ENCODE measurements at regions not wholly inside any gene's neighbourhood (a gene's known extent, or its start where the extent isn't known, plus 50 kb on each side); places are given as distances from the start of the nearest gene placed in this dataset.

- Histone ChIP-seq H3K9me3 (ENCODE audit: insufficient read depth, low read depth, low read length) (no peaks in the 10 kb centered on the region), H3K79me2 (ENCODE audit: insufficient read depth, low read length) (no peaks in the 10 kb centered on the region), H3K9ac (ENCODE audit: low read depth, low read length, poor library complexity, severe bottlenecking) (no peak overlapping the region), H2AFZ (ENCODE audit: low read length) (no peak overlapping the region), H4K20me1 (ENCODE audit: insufficient read depth, low read length, poor library complexity, severe bottlenecking) (no peaks in the 10 kb centered on the region), H3F3A (ENCODE audit: low read depth) (no peaks in the 10 kb centered on the region), H3K4me1 (ENCODE audit: insufficient read depth, low read length, poor library complexity, severe bottlenecking) (no peaks in the 10 kb centered on the region), H3K36me3 (ENCODE audit: insufficient read depth, low read length) (no peaks in the 10 kb centered on the region), H3K9me2 (replicated peaks; ENCODE audit: low read depth, low read length) (no peaks in the 10 kb centered on the region), H3K27me3 (ENCODE audit: insufficient read depth, low read length, poor library complexity, severe bottlenecking) (no peaks in the 10 kb centered on the region), H3K4me3 (ENCODE audit: low read length, poor library complexity, severe bottlenecking) (no peak overlapping the region), H3K4me2 (ENCODE audit: low read depth, low read length, poor library complexity, severe bottlenecking) (no peak overlapping the region)
- TF ChIP-seq EZH2phosphoT487 (IDR thresholded peaks at IDR 0.05; ENCODE audit: borderline replicate concordance) (no peak), CTCF (conservative IDR thresholded peaks at IDR 0.05; ENCODE audit: low read length) (no peak)
Observed at GRCh38 chr13:62092949-62093348, 677.3 kb upstream of the PCDH20 start.

- no peak overlapping the region for H3K4me2 ChIP-seq (ENCODE audit: low read depth, low read length, poor library complexity, severe bottlenecking)
- H3K9ac ChIP-seq (ENCODE audit: low read depth, low read length, poor library complexity, severe bottlenecking): no peak overlapping the region
- no peaks in the 10 kb centered on the region for H3K9me3 ChIP-seq (ENCODE audit: insufficient read depth, low read depth, low read length)
- no peak overlapping the region for H2AFZ ChIP-seq (ENCODE audit: low read length)
- H3K27me3 ChIP-seq (ENCODE audit: insufficient read depth, low read length, poor library complexity, severe bottlenecking): no peaks in the 10 kb centered on the region
- H3K9me2 ChIP-seq (replicated peaks; ENCODE audit: low read depth, low read length): no peaks in the 10 kb centered on the region
- no peak overlapping the region for H3K4me3 ChIP-seq (ENCODE audit: low read length, poor library complexity, severe bottlenecking)
- TF ChIP-seq CTCF (conservative IDR thresholded peaks at IDR 0.05; ENCODE audit: low read length) (no peak), EZH2phosphoT487 (IDR thresholded peaks at IDR 0.05; ENCODE audit: borderline replicate concordance) (no peak)
- no peaks in the 10 kb centered on the region for H3K36me3 ChIP-seq (ENCODE audit: insufficient read depth, low read length)
- H3K79me2 ChIP-seq (ENCODE audit: insufficient read depth, low read length): no peaks in the 10 kb centered on the region
- no peaks in the 10 kb centered on the region for H4K20me1 ChIP-seq (ENCODE audit: insufficient read depth, low read length, poor library complexity, severe bottlenecking)
- no peaks in the 10 kb centered on the region for H3K4me1 ChIP-seq (ENCODE audit: insufficient read depth, low read length, poor library complexity, severe bottlenecking)
- no peaks in the 10 kb centered on the region for H3F3A ChIP-seq (ENCODE audit: low read depth)
Observed at GRCh38 chr13:62092536-62092935, 676.9 kb upstream of the PCDH20 start.

GRCh38 chr13:62088165-62088564 is 672.5 kb upstream of the PCDH20 start:
- no peak overlapping the region for H3K4me3 ChIP-seq (ENCODE audit: low read length, poor library complexity, severe bottlenecking)
- TF ChIP-seq CTCF (conservative IDR thresholded peaks at IDR 0.05; ENCODE audit: low read length): no peak
- no peak for TF ChIP-seq EZH2phosphoT487 (IDR thresholded peaks at IDR 0.05; ENCODE audit: borderline replicate concordance)
- no peaks in the 10 kb centered on the region for H3K36me3 ChIP-seq (ENCODE audit: insufficient read depth, low read length)
- no peaks in the 10 kb centered on the region for H3K79me2 ChIP-seq (ENCODE audit: insufficient read depth, low read length)
- no peaks in the 10 kb centered on the region for H3K9me3 ChIP-seq (ENCODE audit: insufficient read depth, low read depth, low read length)
- H3K9ac ChIP-seq (ENCODE audit: low read depth, low read length, poor library complexity, severe bottlenecking): no peak overlapping the region
- no peaks in the 10 kb centered on the region for H3F3A ChIP-seq (ENCODE audit: low read depth)
- no peaks in the 10 kb centered on the region for H3K4me1 ChIP-seq (ENCODE audit: insufficient read depth, low read length, poor library complexity, severe bottlenecking)
- H3K4me2 ChIP-seq (ENCODE audit: low read depth, low read length, poor library complexity, severe bottlenecking): no peak overlapping the region
- H3K9me2 ChIP-seq (replicated peaks; ENCODE audit: low read depth, low read length): no peaks in the 10 kb centered on the region
- H4K20me1 ChIP-seq (ENCODE audit: insufficient read depth, low read length, poor library complexity, severe bottlenecking): no peaks in the 10 kb centered on the region
- no peaks in the 10 kb centered on the region for H3K27me3 ChIP-seq (ENCODE audit: insufficient read depth, low read length, poor library complexity, severe bottlenecking)
- H2AFZ ChIP-seq (ENCODE audit: low read length): no peak overlapping the region

All from Loucy (cell line).